SK-N-SH treated with all-trans-retinoic acid at 6 μM for 48 hours (cell line): ENCODE measurements at regions not wholly inside any gene's neighbourhood (a gene's known extent, or its start where the extent isn't known, plus 50 kb on each side); places are given as distances from the start of the nearest gene placed in this dataset.

Experiments
- ATAC-seq: fragments of 200-7000 bp; cut with Tn5 transposase; 3 replicates; pipeline ENCODE4 v1.9.1; 2020; ENCODE audit warnings: mild to moderate bottlenecking, moderate library complexity
- CREB5 ChIP-seq: fragments of 250-450 bp; sonication (Bioruptor Pico); IDR thresholded peaks from 2 replicates; pipeline ENCODE4 v1.5.1; 2020; ENCODE audit warnings: low read depth, mild to moderate bottlenecking, moderate library complexity
- CSDC2 ChIP-seq: fragments of 250-450 bp; sonication (Bioruptor Pico); IDR thresholded peaks from 2 replicates; pipeline ENCODE4 v1.5.0; 2020; ENCODE audit warnings: mild to moderate bottlenecking, moderate library complexity
- GLIS3 ChIP-seq: fragments of 250-450 bp; sonication (Bioruptor Pico); IDR thresholded peaks from 2 replicates; pipeline ENCODE4 v1.5.0; 2020; ENCODE audit warnings: mild to moderate bottlenecking, moderate library complexity
- ISL1 ChIP-seq: fragments of 250-450 bp; sonication (Bioruptor Pico); IDR thresholded peaks from 2 replicates; pipeline ENCODE4 v2.1.2; 2022; ENCODE audit warnings: mild to moderate bottlenecking, moderate library complexity
- OSR1 ChIP-seq: fragments of 250-450 bp; sonication (Bioruptor Pico); IDR thresholded peaks from 2 replicates; pipeline ENCODE4 v1.8.0; 2022; ENCODE audit warnings: moderate library complexity, mild to moderate bottlenecking, inconsistent platforms
- PPARA ChIP-seq: fragments of 250-450 bp; sonication (Bioruptor Pico); IDR thresholded peaks from 2 replicates; pipeline ENCODE4 v1.5.0; 2020; ENCODE audit warnings: mild to moderate bottlenecking, borderline replicate concordance
- RARB ChIP-seq: fragments of 250-450 bp; sonication (Bioruptor Pico); IDR thresholded peaks from 2 replicates; pipeline ENCODE4 v1.8.0; 2021; ENCODE audit warnings: mild to moderate bottlenecking, moderate library complexity
- SNAI2 ChIP-seq: fragments of 250-450 bp; sonication (Bioruptor Pico); IDR thresholded peaks from 2 replicates; pipeline ENCODE4 v1.5.0; 2020; ENCODE audit warnings: mild to moderate bottlenecking, moderate library complexity
- TCF4 ChIP-seq: fragments of 250-450 bp; sonication (Bioruptor Pico); IDR thresholded peaks from 2 replicates; pipeline ENCODE4 v1.8.0; 2021; ENCODE audit warnings: mild to moderate bottlenecking, moderate library complexity, borderline replicate concordance
- TOX ChIP-seq: fragments of 250-450 bp; sonication (Bioruptor Pico); IDR thresholded peaks from 2 replicates; pipeline ENCODE4 v1.8.0; 2021; ENCODE audit warnings: mild to moderate bottlenecking, moderate library complexity, borderline replicate concordance
- TSHZ2 ChIP-seq: fragments of 250-450 bp; sonication (Bioruptor Pico); IDR thresholded peaks from 2 replicates; pipeline ENCODE4 v1.5.0; 2020; ENCODE audit warnings: mild to moderate bottlenecking, moderate library complexity
- ZC3H10 ChIP-seq: fragments of 250-450 bp; sonication (Bioruptor Pico); IDR thresholded peaks from 2 replicates; pipeline ENCODE4 v1.5.1; 2021; ENCODE audit warnings: mild to moderate bottlenecking, moderate library complexity
- ZFP3 ChIP-seq: fragments of 250-450 bp; sonication (Bioruptor Pico); IDR thresholded peaks from 2 replicates; pipeline ENCODE4 v1.5.0; 2020; ENCODE audit warnings: mild to moderate bottlenecking, moderate library complexity
- ZNF565 ChIP-seq: fragments of 450-650 bp; formaldehyde crosslinking; conservative IDR thresholded peaks from 2 replicates; pipeline ENCODE4 v1.5.0; 2020; ENCODE audit warnings: low read depth, mild to moderate bottlenecking, moderate library complexity
- ZNF70 ChIP-seq: fragments of 450-650 bp; formaldehyde crosslinking; IDR thresholded peaks from 2 replicates; pipeline ENCODE4 v1.5.0; 2020; ENCODE audit warnings: mild to moderate bottlenecking, moderate library complexity
- ZNF8 ChIP-seq: fragments of 450-650 bp; formaldehyde crosslinking; IDR thresholded peaks from 2 replicates; pipeline ENCODE4 v1.5.0; 2020; ENCODE audit warnings: mild to moderate bottlenecking, moderate library complexity
- TF ChIP-seq, protein P1 (sequence below): fragments of 250-450 bp; sonication (Bioruptor Pico); IDR thresholded peaks from 2 replicates; pipeline ENCODE4 v1.8.0; 2020; ENCODE audit warnings: mild to moderate bottlenecking, moderate library complexity, borderline replicate concordance
- TF ChIP-seq, protein P2 (sequence below): fragments of 250-450 bp; sonication (Bioruptor Pico); IDR thresholded peaks from 2 replicates; pipeline ENCODE4 v1.5.1; 2021; ENCODE audit warnings: mild to moderate bottlenecking, moderate library complexity

- ATAC-seq, result no peak; the same call in 2 of the 3 replicates
- TF ChIP-seq ISL1 (CRISPR knock-in tag) (peak; percentile 33; the same call in 1 of the 2 replicates), TCF4 (peak; percentile 41), ZNF565 (CRISPR knock-in tag) (no peak)
Observed at GRCh38 chr7:136179851-136180721, 202.9 kb upstream of the MTPN start.

DNA sequence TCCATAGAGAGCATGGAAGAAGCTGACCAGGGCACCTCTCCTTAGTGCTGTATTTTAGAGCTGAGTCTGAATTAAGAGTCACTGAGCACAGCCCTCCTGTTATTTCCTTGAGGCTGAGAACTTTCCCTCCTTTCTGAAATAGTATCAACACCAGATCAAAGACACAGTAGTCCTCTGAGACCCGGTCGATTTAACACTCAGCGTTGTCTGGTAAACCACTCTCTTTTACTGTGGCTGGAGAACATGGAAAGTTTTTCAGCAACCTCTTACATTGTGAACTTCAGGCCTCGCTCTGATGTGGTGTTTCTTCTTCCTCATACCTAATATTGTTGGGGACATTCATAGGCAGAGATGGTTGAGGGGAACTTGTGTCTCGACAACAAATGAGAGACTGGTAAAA, 202.0 kb upstream of the MTPN start:
- no peak for ATAC-seq
- TF ChIP-seq ZC3H10 (CRISPR knock-in tag), result no peak
- no peak for TF ChIP-seq ZNF70 (CRISPR knock-in tag)
- TF ChIP-seq, protein P1, sequence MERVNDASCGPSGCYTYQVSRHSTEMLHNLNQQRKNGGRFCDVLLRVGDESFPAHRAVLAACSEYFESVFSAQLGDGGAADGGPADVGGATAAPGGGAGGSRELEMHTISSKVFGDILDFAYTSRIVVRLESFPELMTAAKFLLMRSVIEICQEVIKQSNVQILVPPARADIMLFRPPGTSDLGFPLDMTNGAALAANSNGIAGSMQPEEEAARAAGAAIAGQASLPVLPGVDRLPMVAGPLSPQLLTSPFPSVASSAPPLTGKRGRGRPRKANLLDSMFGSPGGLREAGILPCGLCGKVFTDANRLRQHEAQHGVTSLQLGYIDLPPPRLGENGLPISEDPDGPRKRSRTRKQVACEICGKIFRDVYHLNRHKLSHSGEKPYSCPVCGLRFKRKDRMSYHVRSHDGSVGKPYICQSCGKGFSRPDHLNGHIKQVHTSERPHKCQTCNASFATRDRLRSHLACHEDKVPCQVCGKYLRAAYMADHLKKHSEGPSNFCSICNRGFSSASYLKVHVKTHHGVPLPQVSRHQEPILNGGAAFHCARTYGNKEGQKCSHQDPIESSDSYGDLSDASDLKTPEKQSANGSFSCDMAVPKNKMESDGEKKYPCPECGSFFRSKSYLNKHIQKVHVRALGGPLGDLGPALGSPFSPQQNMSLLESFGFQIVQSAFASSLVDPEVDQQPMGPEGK, result no peak
- no peak for TF ChIP-seq OSR1 (CRISPR knock-in tag)
- no peak for TF ChIP-seq ZNF565 (CRISPR knock-in tag)
- TF ChIP-seq, protein P2, sequence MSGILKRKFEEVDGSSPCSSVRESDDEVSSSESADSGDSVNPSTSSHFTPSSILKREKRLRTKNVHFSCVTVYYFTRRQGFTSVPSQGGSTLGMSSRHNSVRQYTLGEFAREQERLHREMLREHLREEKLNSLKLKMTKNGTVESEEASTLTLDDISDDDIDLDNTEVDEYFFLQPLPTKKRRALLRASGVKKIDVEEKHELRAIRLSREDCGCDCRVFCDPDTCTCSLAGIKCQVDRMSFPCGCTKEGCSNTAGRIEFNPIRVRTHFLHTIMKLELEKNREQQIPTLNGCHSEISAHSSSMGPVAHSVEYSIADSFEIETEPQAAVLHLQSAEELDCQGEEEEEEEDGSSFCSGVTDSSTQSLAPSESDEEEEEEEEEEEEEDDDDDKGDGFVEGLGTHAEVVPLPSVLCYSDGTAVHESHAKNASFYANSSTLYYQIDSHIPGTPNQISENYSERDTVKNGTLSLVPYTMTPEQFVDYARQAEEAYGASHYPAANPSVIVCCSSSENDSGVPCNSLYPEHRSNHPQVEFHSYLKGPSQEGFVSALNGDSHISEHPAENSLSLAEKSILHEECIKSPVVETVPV (CRISPR knock-in tag), result no peak
- no peak for TF ChIP-seq TCF4
- no peak for TF ChIP-seq CREB5 (CRISPR knock-in tag)
- no peak for TF ChIP-seq ZNF8 (CRISPR knock-in tag)
- no peak for TF ChIP-seq PPARA
- TF ChIP-seq ZFP3 (CRISPR knock-in tag), result no peak
- TF ChIP-seq RARB (CRISPR knock-in tag), result no peak
- no peak for TF ChIP-seq ISL1 (CRISPR knock-in tag)
- no peak for TF ChIP-seq SNAI2 (CRISPR knock-in tag)
- TF ChIP-seq GLIS3 (CRISPR knock-in tag), result no peak
- TF ChIP-seq TSHZ2 (CRISPR knock-in tag), result no peak
- no peak for TF ChIP-seq CSDC2 (CRISPR knock-in tag)

- TF ChIP-seq OSR1 (CRISPR knock-in tag) (no peak), TOX (CRISPR knock-in tag) (no peak)
- ATAC-seq, result no peak
Observed at GRCh38 chr7:136174477-136175125, 197.4 kb upstream of the MTPN start.

- ATAC-seq, result no peak
- TF ChIP-seq GLIS3 (CRISPR knock-in tag) (no peak), PPARA (no peak), OSR1 (CRISPR knock-in tag) (no peak)
- TF ChIP-seq, protein P1, result no peak
Observed at GRCh38 chr7:136173874-136174273, 196.7 kb upstream of the MTPN start.
